Breast epithelium (tissue), 4 donors: ENCODE measurements at regions not wholly inside any gene's neighbourhood (a gene's known extent, or its start where the extent isn't known, plus 50 kb on each side); places are given as distances from the start of the nearest gene placed in this dataset.

Experiments
- DNase-seq, 2 donors: peaks; one replicate each; pipeline ENCODE4 v3.0.0-alpha.2; 2019; ENCODE audit warnings: low spot score in 2 of 2
- H3K27ac ChIP-seq, 2 donors: fragments of 200-600 bp; sonication (generic) in 1 of 2; one replicate each; pipeline ENCODE4 v1.5.1; 2016 to 2019; ENCODE audit warnings: mild to moderate bottlenecking in 1 of 2
- H3K27me3 ChIP-seq, 2 donors: fragments of 200-600 bp; sonication (generic) in 1 of 2; one replicate each; pipeline versions ENCODE4 v1.5.1 to v1.6.0; 2017 to 2019; ENCODE audit warnings: control low read depth in 1 of 2, mild to moderate bottlenecking in 1 of 2
- H3K36me3 ChIP-seq: fragments of 200-600 bp; one replicate; pipeline ENCODE4 v1.5.1; 2019
- H3K4me1 ChIP-seq, 2 donors: fragments of 200-600 bp; sonication (generic); one replicate each; pipeline ENCODE4 v1.5.1; 2016 to 2019; ENCODE audit warnings: control low read depth in 1 of 2
- H3K4me3 ChIP-seq, 3 donors: fragments of 200-600 bp; sonication (generic); 1 replicate in 2 of 3; 2 replicates in 1 of 3; pipeline ENCODE4 v1.5.1; 2016 to 2019; ENCODE audit warnings: mild to moderate bottlenecking in 3 of 3, moderate library complexity in 2 of 3
- H3K9me3 ChIP-seq, 2 donors: fragments of 200-600 bp; sonication (generic) in 1 of 2; one replicate each; pipeline ENCODE4 v1.5.1; 2016 to 2019; ENCODE audit warnings: control low read depth in 1 of 2
- CTCF ChIP-seq, 3 donors: fragments of 450-650 bp; IDR thresholded peaks; one replicate each; pipeline ENCODE4 v1.5.1; 2016 to 2017; ENCODE audit warnings: antibody characterized with exemption in 3 of 3, mild to moderate bottlenecking in 3 of 3, moderate library complexity in 3 of 3
- POLR2A ChIP-seq: fragments of 450-650 bp; IDR thresholded peaks from one replicate; pipeline ENCODE4 v1.6.1; 2016; ENCODE audit warnings: antibody characterized with exemption, mild to moderate bottlenecking, moderate library complexity
- POLR2AphosphoS5 ChIP-seq, 3 donors: sonication (generic); formaldehyde crosslinking; IDR thresholded peaks; one replicate each; pipeline ENCODE4 v1.6.1; 2017; ENCODE audit warnings: antibody characterized with exemption in 3 of 3
- intact Hi-C: fragments of 100-400 bp; cut with DNase I; formaldehyde crosslinking; loops from one replicate; pipeline ENCODE4 v1.15.1; 2023; ENCODE audit warnings: low total_unique reads

- no peaks in the 10 kb centered on the region for H3K27me3 ChIP-seq
- no peak for DNase-seq
- TF ChIP-seq POLR2A, result no peak
- TF ChIP-seq CTCF (IDR thresholded peaks at IDR 0.05), result no peak
- TF ChIP-seq POLR2AphosphoS5 (IDR thresholded peaks at IDR 0.05), result no peak
- H3K4me1 ChIP-seq, result no peaks in the 10 kb centered on the region
- H3K4me3 ChIP-seq, result no peak overlapping the region
- H3K9me3 ChIP-seq, result no peaks in the 10 kb centered on the region
- H3K27ac ChIP-seq, result no peak overlapping the region
- intact Hi-C loops, result no loop called here
- no peaks in the 10 kb centered on the region for H3K36me3 ChIP-seq
Observed at GRCh38 chr6:164453835-164454234, 855.6 kb downstream of the C6orf118 start.

GRCh38 chr6:164442572-164442971 lies 866.8 kb downstream of the C6orf118 start:
- no peaks in the 10 kb centered on the region for H3K4me1 ChIP-seq
- H3K27ac ChIP-seq, result no peak overlapping the region
- no peaks in the 10 kb centered on the region for H3K36me3 ChIP-seq
- peaks cover 4 to 9% of the 10 kb centered on the region in 2 donors for H3K9me3 ChIP-seq
- TF ChIP-seq POLR2AphosphoS5 (IDR thresholded peaks at IDR 0.05), result no peak
- no peak for TF ChIP-seq CTCF (IDR thresholded peaks at IDR 0.05)
- no peak for TF ChIP-seq POLR2A
- H3K27me3 ChIP-seq, result no peaks in the 10 kb centered on the region
- intact Hi-C loops, result loop anchor here (10.0 kb wide), 1 partner anchor 552 kb away; no protein-coding TSS in a partner anchor
- H3K4me3 ChIP-seq, result no peak overlapping the region
- no peak for DNase-seq

GRCh38 chr6:164439331-164439730 lies 870.1 kb downstream of the C6orf118 start:
- intact Hi-C loops, result no loop called here
- TF ChIP-seq POLR2AphosphoS5 (IDR thresholded peaks at IDR 0.05), result no peak
- no peak for TF ChIP-seq CTCF (IDR thresholded peaks at IDR 0.05)
- no peak for TF ChIP-seq POLR2A
- no peak for DNase-seq
- Histone ChIP-seq H3K4me3 (no peak overlapping the region), H3K36me3 (no peaks in the 10 kb centered on the region), H3K27me3 (no peaks in the 10 kb centered on the region), H3K9me3 (peaks cover 4 to 9% of the 10 kb centered on the region in 2 donors), H3K4me1 (no peaks in the 10 kb centered on the region), H3K27ac (no peak overlapping the region)

GRCh38 chr6:164436976-164437375 lies 872.4 kb downstream of the C6orf118 start:
- no peak overlapping the region for H3K27ac ChIP-seq
- H3K27me3 ChIP-seq, result no peaks in the 10 kb centered on the region
- H3K4me1 ChIP-seq, result no peaks in the 10 kb centered on the region
- H3K4me3 ChIP-seq, result no peak overlapping the region
- TF ChIP-seq POLR2A (no peak), CTCF (IDR thresholded peaks at IDR 0.05) (no peak), POLR2AphosphoS5 (IDR thresholded peaks at IDR 0.05) (no peak)
- no peaks in the 10 kb centered on the region for H3K36me3 ChIP-seq
- intact Hi-C loops, result no loop called here
- no peak for DNase-seq
- H3K9me3 ChIP-seq, result peaks cover 0 to under 1% of the 10 kb centered on the region in 2 donors

GRCh38 chr6:164427728-164428402 lies 881.5 kb downstream of the C6orf118 start:
- intact Hi-C loops, result no loop called here
- Histone ChIP-seq H3K27ac (no peak overlapping the region), H3K36me3 (no peaks in the 10 kb centered on the region), H3K27me3 (no peaks in the 10 kb centered on the region), H3K4me1 (no peaks in the 10 kb centered on the region), H3K9me3 (peaks cover 0 to 12% of the 10 kb centered on the region in 2 donors), H3K4me3 (no peak overlapping the region)
- TF ChIP-seq POLR2A (no peak), POLR2AphosphoS5 (IDR thresholded peaks at IDR 0.05) (no peak), CTCF (IDR thresholded peaks at IDR 0.05) (no peak)
- no peak for DNase-seq
